ENCODE measurements at regions not wholly inside any gene's neighbourhood (a gene's known extent, or its start where the extent isn't known, plus 50 kb on each side); places are given as distances from the start of the nearest gene placed in this dataset.

GRCh38 chr17:77375108-77375916 is 234.5 kb downstream of the SEC14L1 start:
- Histone ChIP-seq H3K4me1 (replicated peaks in 1 of 4; ENCODE audit: control insufficient read depth in 3 of 4, insufficient read depth in 4 of 4, low read length in 3 of 4) (peaks cover 9 to 60% (median 47%) of the 10 kb centered on the region in 4 experiments), H3K9me3 (ENCODE audit: insufficient read depth in 2 of 2, low read depth in 1 of 2, low read length in 1 of 2) (no peaks in the 10 kb centered on the region), H4K8ac (ENCODE audit: extremely low read depth, insufficient read depth, low read length) (0 out of 2 replicates have a peak overlapping the region, but pooled peaks have one; percentile 18), H2BK12ac (ENCODE audit: low read depth, low read length) (peak overlapping the region; percentile 68; the same call in 1 of the 2 replicates), H2AK5ac (ENCODE audit: low read depth, low read length) (no peak overlapping the region; the same call in 1 of the 2 replicates), H4K91ac (replicated peaks; ENCODE audit: insufficient read length, low read length) (peak overlapping the region; percentile 38), H3K9ac (replicated peaks in 1 of 4; ENCODE audit: extremely low read depth in 1 of 4, low read depth in 3 of 4, low read length in 3 of 4) (no peak overlapping the region; a peak in 1 of 7 replicates), H3K56ac (replicated peaks; ENCODE audit: insufficient read length, low read depth, low read length) (no peak overlapping the region), H3K4me3 (ENCODE audit: extremely low read depth in 1 of 4, insufficient read depth in 2 of 4, low read depth in 3 of 4, low read length in 4 of 4) (peak overlapping the region in 3 of 4 experiments; percentile 81 to 86 (median 83); a peak in 6 of 8 replicates), H3K23me2 (ENCODE audit: low read depth, low read length) (peaks cover 17% of the 10 kb centered on the region; the same call in 1 of the 2 replicates), H3K4ac (replicated peaks; ENCODE audit: insufficient read length, low read depth, low read length) (peak overlapping the region; percentile 27), H2BK5ac (ENCODE audit: low read depth, low read length) (peak overlapping the region; percentile 40), H2BK15ac (ENCODE audit: low read length) (0 out of 2 replicates have a peak overlapping the region, but pooled peaks have one; percentile 12), H2BK20ac (ENCODE audit: low read length) (peak overlapping the region; percentile 15; the same call in 1 of the 2 replicates), H3K27ac (ENCODE audit: low read depth, low read length) (no peak overlapping the region), H3K79me2 (ENCODE audit: control insufficient read depth in 1 of 2, insufficient read depth in 2 of 2, low read length in 2 of 2) (peaks cover 15 to 68% of the 10 kb centered on the region in 2 experiments), H3K79me1 (ENCODE audit: low read depth, low read length) (peaks cover 34% of the 10 kb centered on the region), H3K23ac (ENCODE audit: insufficient read length) (no peak overlapping the region), H4K20me1 (replicated peaks in 1 of 2; ENCODE audit: control insufficient read depth in 1 of 2, insufficient read depth in 2 of 2, low read length in 2 of 2) (peaks cover 24 to 34% of the 10 kb centered on the region in 2 experiments), H4K5ac (ENCODE audit: insufficient read length, low read depth, low read length) (no peak overlapping the region), H3K4me2 (ENCODE audit: insufficient read depth in 1 of 2, low read depth in 2 of 2, low read length in 2 of 2) (peak overlapping the region; percentile 83 to 91), H3K36me3 (ENCODE audit: control insufficient read depth in 2 of 4, insufficient read depth in 4 of 4, low read length in 3 of 4) (no peaks in the 10 kb centered on the region), H3K18ac (ENCODE audit: extremely low read depth, low read length) (peak overlapping the region; percentile 87), H3K14ac (ENCODE audit: insufficient read length) (no peak overlapping the region), H3K27me3 (replicated peaks in 1 of 4; ENCODE audit: control insufficient read depth in 3 of 4, extremely low read depth in 1 of 4, insufficient read depth in 3 of 4, low read length in 3 of 4) (no peaks in the 10 kb centered on the region), H2BK120ac (replicated peaks; ENCODE audit: low read depth, low read length) (no peak overlapping the region), H2AFZ (ENCODE audit: low read length) (no peak overlapping the region)
- WGBS, 2 experiments (ENCODE audit: extremely low coverage in 1 of 2, insufficient coverage in 1 of 2, insufficient read length in 1 of 2, insufficient replicate concordance in 2 of 2, low coverage in 1 of 2, low lambda C conversion rate in 2 of 2, missing lambda C conversion rate in 1 of 2), result 83% methylated on average over 19 of the region's 19 CpGs; no CpG with 5 or more reads in 1 of the 2 experiments
- ChIA-PET POLR2A (ENCODE audit: partially characterized antibody) (interaction anchor here (0.7 to 2.3 kb wide), 11 partner anchors 10 to 89 kb away, joined by 3 to 16 read pairs (median 5); no protein-coding TSS in a partner anchor), CTCF (ENCODE audit: partially characterized antibody) (interaction anchor here (0.8 to 5.2 kb wide), 20 partner anchors 7 to 365 kb away, joined by 3 to 29 read pairs (median 4); no protein-coding TSS in a partner anchor)
- FAIRE-seq (no peak), DNase-seq (ENCODE audit: low read depth in 1 of 2, low spot score in 2 of 2) (no peak)
- TF ChIP-seq POLR2A (IDR thresholded peaks at IDR 0.05; ENCODE audit: control extremely low read depth in 1 of 2, low read depth in 2 of 2, low read length in 2 of 2) (0 out of 3 replicates have a peak, but pooled peaks of 1 of the 2 experiments have one; percentile 2), SIRT6 (IDR thresholded peaks at IDR 0.05; ENCODE audit: low read length) (no peak)
